Mesothelial cell of epicardium (in vitro differentiated cells): ENCODE measurements at regions not wholly inside any gene's neighbourhood (a gene's known extent, or its start where the extent isn't known, plus 50 kb on each side); places are given as distances from the start of the nearest gene placed in this dataset.
A peak's percentile ranks its signal among the peaks of the same experiment; 100 is the strongest.

Experiments
- DNase-seq, 2 experiments: peaks; one replicate each; pipeline ENCODE4 v3.0.0; 2021; ENCODE audit warnings: low spot score in 2 of 2; ENCODE audit not compliant: unreplicated experiment in 2 of 2
- H3K27ac Mint-ChIP-seq: 2 replicates; pipeline ENCODE4 v1.8.0; 2021; ENCODE audit warnings: mixed read lengths
- H3K27me3 Mint-ChIP-seq: 2 replicates; pipeline ENCODE4 v1.8.0; 2021; ENCODE audit warnings: low read depth, mixed read lengths
- H3K36me3 Mint-ChIP-seq: 2 replicates; pipeline ENCODE4 v1.8.0; 2021; ENCODE audit warnings: mixed read lengths
- H3K4me1 Mint-ChIP-seq: 2 replicates; pipeline ENCODE4 v1.8.0; 2021; ENCODE audit warnings: mixed read lengths
- H3K4me3 Mint-ChIP-seq: 2 replicates; pipeline ENCODE4 v1.8.0; 2021; ENCODE audit warnings: mild to moderate bottlenecking, moderate library complexity, mixed read lengths
- H3K9me3 Mint-ChIP-seq: 2 replicates; pipeline ENCODE4 v1.8.0; 2021; ENCODE audit warnings: mixed read lengths
- CTCF ChIP-seq: fragments of 200-600 bp; sonication (generic); IDR thresholded peaks from one replicate; pipeline ENCODE4 v1.5.0; 2021; ENCODE audit warnings: antibody characterized with exemption; ENCODE audit not compliant: unreplicated experiment

- H3K27ac Mint-ChIP-seq = no peak overlapping the region
- H3K9me3 Mint-ChIP-seq = no peaks in the 10 kb centered on the region
- no peaks in the 10 kb centered on the region for H3K27me3 Mint-ChIP-seq
- DNase-seq = no peak
- no peak overlapping the region for H3K4me3 Mint-ChIP-seq
- H3K36me3 Mint-ChIP-seq = no peaks in the 10 kb centered on the region
- H3K4me1 Mint-ChIP-seq = no peaks in the 10 kb centered on the region
- no peak for TF ChIP-seq CTCF
Observed at GRCh38 chr5:105554568-105555169, 1992.1 kb upstream of the NUDT12 start.

- no peak overlapping the region for H3K4me3 Mint-ChIP-seq
- no peak for TF ChIP-seq CTCF
- H3K36me3 Mint-ChIP-seq = no peaks in the 10 kb centered on the region
- no peaks in the 10 kb centered on the region for H3K9me3 Mint-ChIP-seq
- H3K27ac Mint-ChIP-seq = peak overlapping the region; percentile 24
- H3K4me1 Mint-ChIP-seq = peaks cover 5% of the 10 kb centered on the region
- no peaks in the 10 kb centered on the region for H3K27me3 Mint-ChIP-seq
- no peak for DNase-seq
Observed at GRCh38 chr5:105544300-105544699, 1981.7 kb upstream of the NUDT12 start.

- Mint-ChIP-seq H3K27me3 (no peaks in the 10 kb centered on the region), H3K27ac (no peak overlapping the region), H3K9me3 (peaks cover 20% of the 10 kb centered on the region), H3K4me3 (no peak overlapping the region), H3K4me1 (no peaks in the 10 kb centered on the region), H3K36me3 (no peaks in the 10 kb centered on the region)
- no peak for TF ChIP-seq CTCF
- DNase-seq = no peak
Observed at GRCh38 chr5:105536675-105537074, 1974.1 kb upstream of the NUDT12 start.

- Mint-ChIP-seq H3K27ac (no peak overlapping the region), H3K4me1 (no peaks in the 10 kb centered on the region), H3K27me3 (no peaks in the 10 kb centered on the region), H3K9me3 (peaks cover 64% of the 10 kb centered on the region), H3K36me3 (peaks cover 9% of the 10 kb centered on the region), H3K4me3 (no peak overlapping the region)
- no peak for DNase-seq
- no peak for TF ChIP-seq CTCF
Observed at GRCh38 chr5:105530716-105531261, 1968.2 kb upstream of the NUDT12 start.

GRCh38 chr5:105529851-105530250 lies 1967.3 kb upstream of the NUDT12 start:
- H3K4me1 Mint-ChIP-seq = no peaks in the 10 kb centered on the region
- H3K4me3 Mint-ChIP-seq = no peak overlapping the region
- H3K36me3 Mint-ChIP-seq = peaks cover 9% of the 10 kb centered on the region
- no peaks in the 10 kb centered on the region for H3K27me3 Mint-ChIP-seq
- peaks cover 66% of the 10 kb centered on the region for H3K9me3 Mint-ChIP-seq
- no peak for DNase-seq
- TF ChIP-seq CTCF = no peak
- no peak overlapping the region for H3K27ac Mint-ChIP-seq

- H3K36me3 Mint-ChIP-seq = no peaks in the 10 kb centered on the region
- H3K9me3 Mint-ChIP-seq = no peaks in the 10 kb centered on the region
- DNase-seq = no peak
- no peak for TF ChIP-seq CTCF
- peaks cover 16% of the 10 kb centered on the region for H3K4me1 Mint-ChIP-seq
- H3K27ac Mint-ChIP-seq = peak overlapping the region; percentile 59
- H3K27me3 Mint-ChIP-seq = no peaks in the 10 kb centered on the region
- H3K4me3 Mint-ChIP-seq = no peak overlapping the region
Observed at GRCh38 chr5:105508519-105508918, 1945.9 kb upstream of the NUDT12 start.
